ENCODE measurements at regions not wholly inside any gene's neighbourhood (a gene's known extent, or its start where the extent isn't known, plus 50 kb on each side); places are given as distances from the start of the nearest gene placed in this dataset.
A peak's percentile ranks its signal among the peaks of the same experiment; 100 is the strongest.

DNA sequence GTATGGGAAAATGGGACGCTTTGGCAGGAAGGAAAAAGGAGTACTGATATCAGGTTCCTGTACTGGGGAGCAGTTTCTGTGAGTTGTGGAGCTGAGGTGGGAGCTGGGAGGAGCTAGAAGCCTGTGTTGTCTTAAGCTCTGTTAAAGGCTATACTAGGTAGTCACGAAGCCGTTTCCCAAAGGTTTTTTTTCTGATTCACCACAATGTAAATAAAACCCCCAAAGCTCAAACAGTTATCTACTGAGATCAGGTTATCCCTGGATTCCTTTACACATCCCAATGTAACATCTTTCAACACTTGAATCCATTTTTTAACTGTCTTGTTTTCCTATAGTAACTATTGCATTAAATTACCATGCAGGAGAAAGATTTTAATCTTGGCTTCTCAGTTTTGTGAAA, 297.4 kb upstream of the SFRP2 start:
- no peak for DNase-seq

DNA sequence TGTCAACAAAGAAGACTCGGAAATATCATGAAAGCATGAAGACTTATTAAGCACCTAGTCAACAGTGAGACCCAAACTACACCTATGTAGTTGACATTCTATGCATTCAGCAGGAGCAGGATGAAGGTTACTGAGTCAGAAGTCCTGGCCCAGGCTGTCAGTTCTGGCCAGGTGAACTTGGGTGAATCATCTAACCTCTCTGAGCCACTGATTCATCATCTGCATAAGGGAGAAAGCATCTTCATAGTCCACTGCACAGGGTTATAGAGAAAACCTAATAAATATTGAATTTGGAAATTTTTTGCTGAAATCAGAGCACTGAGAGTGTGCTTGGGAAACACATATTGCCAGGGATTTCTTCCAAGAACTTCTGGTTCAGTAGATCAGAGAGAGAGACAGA, 296.0 kb upstream of the SFRP2 start:
- DNase-seq = no peak

DNA sequence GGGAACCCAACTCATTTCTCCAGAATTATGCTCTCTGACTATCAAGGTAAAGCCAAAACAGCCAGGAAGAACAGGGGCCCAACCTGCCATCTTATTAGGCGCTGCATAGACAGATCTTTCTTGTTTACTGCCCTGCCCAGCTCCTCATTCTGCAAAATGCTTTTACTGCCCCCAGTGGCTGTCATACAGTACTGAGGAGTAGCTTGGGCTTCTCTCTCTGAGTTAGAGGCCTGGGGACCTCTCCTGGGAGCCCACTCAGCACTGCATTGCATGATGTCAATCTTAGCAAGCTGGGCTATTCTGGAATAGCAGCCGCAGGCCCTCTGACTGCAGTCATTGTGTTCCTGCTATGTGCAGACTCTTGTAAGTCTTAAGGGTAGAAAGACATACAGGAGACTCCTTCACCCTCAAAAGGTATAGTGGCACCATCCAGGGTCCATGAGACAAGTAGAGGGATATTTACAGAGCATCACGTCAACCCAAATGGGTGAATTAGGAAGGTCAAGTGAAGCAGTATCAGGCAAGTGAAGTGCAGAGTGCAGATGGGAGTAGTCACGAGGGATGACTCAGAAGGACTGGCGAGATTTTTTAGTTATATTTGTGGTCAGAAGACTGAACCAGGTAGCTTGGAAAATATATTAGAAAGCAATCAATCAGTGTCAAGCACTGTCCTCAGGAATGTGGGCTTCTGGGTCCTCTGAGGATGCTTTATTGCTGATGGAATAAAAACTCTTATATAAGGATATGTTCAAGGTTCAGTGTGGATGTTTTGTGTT, 294.1 kb upstream of the SFRP2 start:
- no peak for DNase-seq

DNA sequence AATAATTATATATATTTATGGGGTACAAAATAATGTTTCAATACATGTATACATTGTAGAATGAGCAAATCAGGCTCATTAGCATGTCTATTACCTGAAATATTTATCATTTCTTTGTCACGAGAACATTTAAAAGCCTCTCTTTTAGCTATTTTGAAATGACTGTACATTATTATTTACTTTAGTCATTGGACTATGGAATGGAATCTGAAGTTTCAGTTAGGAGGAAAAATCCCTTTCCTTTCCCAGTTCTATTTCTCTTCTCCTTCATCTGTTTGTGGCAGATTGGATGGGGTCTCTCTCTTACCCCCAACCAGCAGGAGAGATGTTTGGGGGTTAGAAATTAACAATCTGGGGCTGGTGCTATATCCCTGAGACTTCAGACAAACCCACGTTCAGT, 292.5 kb upstream of the SFRP2 start:
- DNase-seq = no peak

DNA sequence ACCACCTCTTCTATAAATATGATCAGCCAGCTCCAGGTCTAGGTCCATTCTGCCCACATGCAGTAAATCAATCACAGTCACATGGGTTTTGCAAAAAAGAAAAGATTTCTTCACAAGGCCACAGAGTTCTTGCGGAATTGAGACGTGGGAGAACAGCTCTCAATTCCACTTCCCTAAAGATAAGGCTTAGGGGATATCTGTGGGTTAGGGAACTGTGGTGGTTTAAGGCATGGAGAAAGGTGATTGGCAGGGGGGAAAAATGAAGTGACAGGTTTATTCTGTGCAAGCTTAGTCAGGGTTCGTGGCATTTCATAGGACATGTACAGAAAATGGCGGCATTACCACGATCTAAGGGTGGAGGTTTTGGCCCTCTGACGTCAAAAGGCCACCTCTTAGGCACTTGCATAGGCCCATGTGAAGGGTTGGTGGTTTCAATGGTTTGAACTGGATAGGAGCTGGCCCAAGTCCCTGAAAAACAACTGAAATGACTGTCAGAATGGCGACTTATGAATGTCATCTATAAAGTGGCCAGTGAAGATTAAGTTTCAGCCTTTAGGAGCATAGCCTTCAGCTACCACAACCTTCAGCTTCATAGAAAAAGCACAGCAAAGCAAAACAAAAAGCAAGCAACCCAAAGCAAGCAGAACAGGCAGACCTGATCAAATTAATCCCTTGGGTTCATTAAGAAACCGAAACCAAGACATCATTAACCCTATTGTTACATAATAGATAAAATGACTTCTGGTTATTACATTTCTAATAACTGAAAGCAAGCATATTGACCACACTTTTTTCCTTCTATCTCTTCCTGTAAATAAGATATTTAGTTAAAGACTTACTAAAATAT, 289.8 kb upstream of the SFRP2 start:
- DNase-seq = no peak

DNA sequence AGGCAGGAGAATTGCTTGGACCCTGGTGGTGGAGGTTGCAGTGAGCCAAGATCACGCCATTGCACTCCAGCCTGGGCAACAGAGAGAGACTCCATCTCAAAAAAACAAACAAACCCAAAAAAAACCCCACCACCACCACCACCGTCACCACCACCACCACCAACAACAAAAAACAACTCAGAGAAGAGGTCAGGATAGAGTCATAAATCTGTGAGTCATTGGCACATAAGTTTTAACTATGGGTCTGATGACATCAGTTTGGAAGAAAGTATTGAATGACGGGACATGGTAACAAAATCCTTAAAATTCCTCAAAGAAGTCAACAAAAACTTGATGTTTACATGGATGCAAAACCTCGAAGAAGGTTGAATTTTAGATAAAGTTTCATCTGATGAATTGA, 288.0 kb upstream of the SFRP2 start:
- DNase-seq = no peak

DNA sequence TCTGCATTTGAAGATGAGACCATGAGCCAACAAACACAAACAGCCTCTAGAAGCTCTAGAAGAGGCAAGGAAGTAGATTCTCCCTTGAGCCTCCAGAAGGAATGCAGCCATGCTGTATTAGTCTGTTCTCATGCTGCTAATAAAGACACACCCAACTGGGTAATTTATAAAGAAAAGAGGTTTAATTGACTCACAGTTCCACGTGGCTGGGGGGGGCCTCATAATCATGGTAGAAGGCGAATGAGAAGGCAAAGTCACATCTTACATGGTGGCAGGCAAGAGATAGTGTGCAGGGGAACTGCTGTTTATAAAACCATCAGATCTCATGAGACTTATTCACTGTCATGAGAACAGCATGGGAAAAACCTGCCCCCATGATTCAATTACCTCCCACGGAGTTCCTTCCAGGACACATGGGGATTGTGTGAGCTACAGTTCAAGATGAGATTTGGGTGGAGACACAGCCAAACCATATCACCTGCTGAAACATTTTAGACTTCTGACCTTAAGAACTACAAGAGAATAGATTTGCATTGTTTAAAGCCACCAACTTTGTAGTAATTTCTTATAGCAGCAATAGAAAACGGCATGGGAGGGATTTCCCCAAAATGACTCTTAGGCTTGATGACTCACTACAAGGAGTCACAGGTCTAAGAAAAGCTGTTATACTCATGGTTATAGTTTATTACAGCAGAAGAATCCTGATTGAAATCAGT, 284.4 kb upstream of the SFRP2 start:
- DNase-seq = peak; percentile 17

DNA sequence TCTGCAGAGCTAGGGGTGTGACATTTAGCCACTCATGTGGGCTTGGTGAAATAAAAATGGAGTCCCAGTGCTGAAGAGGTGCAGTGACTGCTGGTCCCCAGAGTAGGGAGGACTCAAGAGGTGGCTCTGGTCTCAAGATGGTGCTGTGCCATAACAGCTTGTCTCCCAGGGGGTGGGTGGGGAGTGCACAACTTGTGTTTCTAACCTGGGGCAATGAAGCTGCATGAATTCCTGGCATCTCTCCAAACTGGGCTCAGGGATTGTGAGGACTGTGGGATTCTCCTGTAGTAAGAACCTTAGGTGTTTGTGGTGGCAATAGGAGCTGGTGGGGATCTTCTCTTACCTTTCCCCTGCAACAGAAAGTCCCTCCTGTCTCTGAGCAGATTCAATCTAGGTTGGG, 278.9 kb upstream of the SFRP2 start:
- no peak for DNase-seq

DNA sequence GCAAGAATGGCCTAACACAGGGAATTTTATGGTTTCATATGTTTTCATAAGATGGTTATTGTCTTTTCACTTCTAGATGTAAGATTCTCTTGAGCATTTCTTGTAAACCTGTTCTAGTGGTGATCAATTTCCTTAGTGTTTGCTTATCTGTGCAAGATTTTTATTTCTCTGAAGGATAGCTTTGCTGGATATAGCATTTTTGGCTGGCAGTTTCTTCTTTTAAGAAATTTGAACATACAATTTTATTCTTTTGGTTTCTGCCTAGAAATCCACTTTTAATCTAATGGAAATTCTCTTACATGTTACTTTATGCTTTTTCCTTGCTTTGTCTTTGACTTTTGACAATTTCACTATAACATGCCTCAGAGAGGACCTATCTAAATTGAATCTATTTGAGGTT, 276.5 kb upstream of the SFRP2 start:
- DNase-seq = no peak

DNA sequence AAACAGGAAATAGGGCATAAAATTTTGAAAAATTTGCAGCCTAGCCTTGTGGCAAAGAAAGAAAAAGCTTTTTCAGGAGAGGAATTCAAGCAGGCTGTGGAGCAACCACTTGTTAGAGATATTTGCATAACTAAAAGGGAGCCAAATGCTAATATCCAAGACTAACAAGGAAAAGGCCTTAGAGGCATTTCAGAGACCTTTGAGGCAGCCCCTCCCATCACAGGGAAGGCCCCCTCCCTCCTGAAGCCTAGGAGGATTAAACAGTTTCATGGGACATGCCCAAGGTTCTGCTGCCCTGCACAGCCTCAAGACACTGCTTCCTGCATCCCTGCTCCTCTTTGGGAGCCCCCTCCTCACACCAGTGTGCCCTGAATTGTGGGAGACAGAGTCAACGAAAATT, 275.4 kb upstream of the SFRP2 start:
- DNase-seq = no peak

DNA sequence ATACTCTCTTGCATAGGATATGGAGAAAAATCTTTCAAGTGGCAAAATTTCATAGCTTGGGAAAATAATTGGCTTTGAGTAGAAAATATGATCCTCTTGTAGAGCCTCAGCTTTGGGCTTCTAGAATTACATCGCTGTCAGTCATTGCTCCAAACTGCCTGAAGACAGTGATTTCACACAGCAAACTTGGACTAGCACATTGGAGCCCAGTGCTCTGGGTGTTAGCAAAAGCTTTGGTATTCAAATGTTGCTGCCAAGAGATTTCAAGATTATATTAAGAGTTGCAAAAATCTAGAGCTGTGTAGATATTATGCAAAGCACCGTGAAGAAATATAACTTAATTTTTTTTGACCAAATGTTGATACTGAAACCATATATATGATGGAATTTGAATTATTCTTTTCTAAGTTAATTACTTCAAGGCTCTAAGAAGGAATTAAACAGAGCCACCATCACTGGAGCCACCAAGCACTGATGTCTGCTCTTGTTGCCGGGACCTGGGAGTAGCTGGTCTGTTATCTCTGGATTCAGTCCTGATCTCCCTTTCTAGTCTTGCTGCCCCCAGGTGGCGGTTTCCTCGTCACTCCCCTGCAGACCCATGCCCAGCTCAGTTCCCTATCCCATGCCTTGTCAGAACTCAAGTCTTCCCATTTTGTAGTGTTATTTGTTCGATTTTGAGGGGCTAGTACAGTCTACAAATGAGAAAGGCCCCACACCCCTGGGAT, 260.7 kb upstream of the SFRP2 start:
- DNase-seq = no peak

DNA sequence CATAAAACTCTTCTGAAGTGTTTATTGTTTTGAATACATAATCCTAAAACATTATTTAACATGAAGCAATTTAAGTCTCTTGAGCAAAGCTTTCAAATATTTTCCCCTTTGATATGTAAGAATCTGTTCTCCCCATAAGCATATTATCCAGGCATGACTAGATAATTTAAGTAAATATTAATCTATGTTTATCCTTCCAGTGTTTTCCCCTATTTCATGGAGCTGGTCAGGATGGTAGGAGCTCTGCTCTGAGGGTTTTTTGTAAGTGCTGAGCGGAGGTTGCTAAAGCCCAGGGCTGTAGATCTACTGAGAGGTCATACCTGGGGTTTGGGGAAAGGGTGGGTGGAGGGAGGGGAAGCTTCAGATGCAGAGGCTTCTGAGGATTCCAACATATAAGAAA, 258.9 kb upstream of the SFRP2 start:
- no peak for DNase-seq

DNA sequence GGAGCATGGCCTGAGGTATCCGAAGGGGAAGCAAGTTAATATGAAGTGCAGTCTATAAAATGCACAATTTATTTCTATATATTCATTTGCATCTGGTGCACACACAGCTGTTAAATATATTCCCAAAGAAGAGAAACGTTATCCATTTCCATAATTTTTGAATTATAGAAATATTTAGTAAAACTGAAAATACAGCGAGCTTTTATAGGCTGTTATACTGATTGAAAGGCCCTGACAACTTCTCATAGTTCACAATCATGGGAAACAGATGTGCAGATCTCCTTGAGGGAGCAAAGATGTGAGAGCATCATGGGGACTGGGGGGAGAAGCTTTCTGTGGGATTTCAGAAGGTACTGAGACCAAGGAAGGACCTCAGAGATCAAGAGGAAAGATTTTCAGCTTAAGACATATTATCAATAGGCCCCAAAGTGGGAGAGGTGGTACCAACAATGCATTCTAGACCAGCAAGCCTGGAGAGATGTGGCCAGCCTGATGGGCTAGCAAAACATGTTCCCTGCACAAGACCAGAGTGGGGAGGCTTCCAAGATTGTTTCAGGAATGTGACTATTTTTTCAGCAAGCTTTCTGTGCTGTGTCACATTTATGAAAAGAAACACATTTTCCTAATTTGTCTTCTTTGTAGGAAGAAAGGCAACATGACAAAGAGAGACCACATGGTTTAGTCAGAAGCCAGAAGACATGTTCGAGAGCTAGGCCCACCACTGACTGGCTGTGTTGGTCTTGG, 256.0 kb upstream of the SFRP2 start:
- DNase-seq = no peak

DNA sequence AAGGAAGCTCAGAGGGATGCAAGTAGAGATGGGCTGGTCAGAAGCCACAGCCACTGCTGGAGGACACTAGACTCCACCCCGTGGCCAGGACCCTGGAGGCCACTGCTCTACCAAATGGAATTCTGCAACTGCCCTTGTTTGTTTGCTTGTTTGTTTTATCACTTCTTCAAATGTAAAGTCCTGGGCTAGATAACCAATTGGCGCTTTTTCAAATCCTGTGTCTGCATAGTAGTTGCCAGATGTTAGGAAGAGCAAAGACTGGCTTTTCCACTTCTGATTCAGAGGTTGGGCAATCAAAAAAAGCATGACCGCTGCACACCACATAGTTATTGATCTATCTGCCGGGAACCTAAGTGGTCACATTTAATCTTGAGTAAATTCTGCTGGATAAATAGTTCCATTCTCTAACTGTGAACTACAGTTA, 255.2 kb upstream of the SFRP2 start:
- DNase-seq = no peak

DNA sequence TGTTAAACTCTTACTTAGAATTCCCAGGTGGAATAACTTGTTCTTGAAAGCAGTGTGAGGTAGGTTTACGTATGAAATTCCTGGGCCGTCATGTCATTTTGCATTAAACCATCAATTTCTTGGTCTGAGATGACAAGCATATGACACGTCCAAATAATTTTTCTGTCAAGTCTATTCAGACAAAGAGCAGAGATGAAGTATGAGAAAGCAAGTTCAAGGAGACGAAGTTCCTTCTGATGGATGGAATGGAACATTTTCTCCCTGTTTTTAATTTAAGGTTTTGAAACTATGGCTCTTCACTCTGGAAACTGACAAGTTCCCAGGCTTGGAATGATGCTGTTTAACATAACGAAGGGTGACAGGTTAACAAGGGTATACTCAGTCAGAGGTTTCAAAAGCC, 252.8 kb upstream of the SFRP2 start:
- no peak for DNase-seq

DNA sequence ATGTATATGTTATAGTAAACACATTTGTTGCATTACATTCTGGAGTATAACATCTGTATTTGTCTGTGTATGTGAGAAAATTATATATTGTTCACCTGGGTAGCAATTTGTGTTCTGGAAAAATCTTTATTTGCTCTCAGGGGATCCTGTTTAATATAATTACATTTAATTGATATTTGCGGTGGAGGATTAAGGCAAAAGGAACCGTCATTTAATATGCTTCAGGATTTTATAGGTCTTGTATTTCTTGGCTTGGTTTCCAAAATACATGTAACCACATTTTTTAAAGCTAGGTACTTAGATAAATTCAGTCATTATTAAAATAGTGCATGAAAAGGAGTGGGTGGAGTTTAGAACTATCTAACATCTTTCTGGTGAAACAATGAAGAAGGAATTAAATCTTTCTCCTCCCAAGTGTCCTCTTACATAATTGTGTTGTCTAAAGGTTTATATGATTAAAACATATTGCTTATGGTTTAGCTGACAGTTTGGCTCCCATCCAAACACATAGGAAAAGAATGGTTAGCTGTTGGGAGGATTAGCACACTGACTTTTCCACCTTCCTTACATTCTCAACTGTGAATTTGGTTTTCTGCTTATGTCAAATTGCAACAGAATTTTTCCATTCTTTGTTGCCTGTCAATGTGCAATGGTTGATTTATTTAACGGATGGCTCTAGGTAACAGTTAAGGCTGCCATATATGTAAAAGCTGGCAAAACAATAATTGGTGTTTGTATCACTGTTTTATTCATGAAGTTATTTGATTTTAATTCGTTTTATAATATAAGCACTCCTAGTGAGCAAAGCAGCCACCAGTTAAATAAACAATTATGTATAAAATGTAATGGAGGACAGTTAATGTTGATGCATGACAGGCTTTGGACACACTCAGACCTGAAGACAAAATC, 250.8 kb upstream of the SFRP2 start:
- no peak for DNase-seq

DNA sequence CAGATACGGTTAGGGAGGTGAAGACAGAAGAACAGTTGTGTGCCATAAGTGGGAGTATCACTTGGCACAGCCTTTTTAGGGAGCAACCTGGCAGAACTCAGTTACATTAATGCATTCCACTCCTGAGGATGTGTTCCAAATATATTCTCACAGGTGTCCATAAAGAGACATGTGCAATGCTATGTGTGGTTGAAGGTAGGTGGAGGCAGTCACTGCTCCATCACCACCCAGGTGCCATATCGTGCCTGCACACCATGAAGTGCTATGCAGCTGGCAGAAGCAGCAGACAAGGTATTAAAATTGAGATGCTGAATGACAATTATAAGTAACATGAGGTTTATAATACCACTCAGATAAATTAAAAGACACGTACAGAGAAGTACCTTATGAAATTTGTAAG, 248.0 kb upstream of the SFRP2 start:
- no peak for DNase-seq

DNA sequence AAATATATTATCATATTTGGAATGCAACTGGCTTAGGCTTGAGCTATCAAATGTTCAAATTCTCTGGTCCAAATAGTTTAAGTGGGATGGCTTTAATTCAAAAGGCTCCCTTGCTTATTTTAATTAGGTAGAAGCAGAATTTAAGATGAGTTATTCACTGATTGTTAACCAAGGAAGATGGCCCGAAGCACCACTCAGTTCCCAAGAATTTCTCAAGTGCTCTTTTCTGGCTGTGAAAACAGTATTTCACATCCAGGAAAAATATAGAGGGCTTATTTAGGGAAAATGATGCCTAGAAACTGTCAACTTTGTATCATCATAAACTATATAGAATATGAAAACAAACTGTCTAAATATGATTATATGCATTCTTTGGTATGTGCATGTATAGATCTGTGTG, 246.5 kb upstream of the SFRP2 start:
- DNase-seq = no peak

DNA sequence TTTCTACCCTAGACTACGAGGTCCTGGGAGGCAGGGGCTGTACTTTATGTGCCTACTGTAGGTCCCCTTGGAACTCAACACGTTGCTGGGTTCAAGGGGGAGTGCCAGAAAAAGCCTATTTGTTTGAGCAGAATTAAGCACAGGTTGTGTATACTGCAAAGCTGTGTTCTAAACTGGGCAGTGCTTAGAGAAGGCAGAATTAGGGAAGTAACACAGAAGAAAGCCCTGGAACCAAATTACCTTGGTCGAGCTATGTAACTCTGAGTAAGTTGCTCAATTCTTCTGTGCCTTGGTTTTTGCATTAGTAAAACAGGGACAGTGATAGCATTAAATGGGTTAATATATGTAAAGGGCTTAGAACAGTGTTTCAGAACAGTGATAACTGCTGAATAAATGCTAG, 245.0 kb upstream of the SFRP2 start:
- no peak for DNase-seq

DNA sequence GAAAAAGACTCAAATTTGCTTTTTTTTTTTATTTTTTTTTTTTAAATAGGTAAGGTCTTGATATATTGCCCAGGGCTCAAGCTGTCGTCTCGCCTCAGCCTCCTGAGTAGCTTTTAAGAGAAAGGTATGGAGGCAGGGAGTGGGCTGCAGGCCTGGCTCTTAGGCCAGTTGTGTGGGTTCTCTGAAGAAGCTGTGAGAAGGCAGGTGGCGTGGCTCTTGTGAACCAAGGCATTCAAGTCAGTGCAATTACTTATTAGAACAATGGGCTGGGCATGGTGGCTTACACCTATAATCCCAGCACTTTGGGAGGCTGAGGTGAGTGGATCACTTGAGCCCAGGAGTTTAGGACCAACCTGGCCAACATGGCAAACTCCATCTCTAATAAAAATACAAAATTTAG, 244.0 kb upstream of the SFRP2 start:
- no peak for DNase-seq

DNA sequence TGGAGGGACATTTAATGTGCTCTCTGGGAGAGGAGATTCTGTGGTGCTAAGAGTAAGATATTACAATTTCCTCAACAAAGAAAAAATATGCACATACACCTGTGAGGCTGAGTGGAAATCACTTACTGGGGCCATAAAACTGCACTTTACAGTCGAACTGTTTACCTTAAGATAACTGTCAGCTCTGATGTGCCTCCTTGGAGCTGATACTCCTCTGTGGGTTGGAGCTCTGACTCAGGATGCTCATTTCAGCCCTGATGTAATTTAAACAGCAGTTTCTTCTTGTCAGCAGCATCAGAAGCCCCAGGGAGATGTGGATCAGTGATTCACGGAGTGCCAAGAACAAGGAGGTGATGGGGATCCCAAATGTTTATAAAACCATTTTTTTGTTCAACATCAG, 241.9 kb upstream of the SFRP2 start:
- DNase-seq = no peak
